ENCODE measurements at regions not wholly inside any gene's neighbourhood (a gene's known extent, or its start where the extent isn't known, plus 50 kb on each side); places are given as distances from the start of the nearest gene placed in this dataset.

- no peak for TF ChIP-seq CTCF (IDR thresholded peaks at IDR 0.05)
- no peak for TF ChIP-seq POLR2A (IDR thresholded peaks at IDR 0.05)
Observed at GRCh38 chr3:4077950-4078349, 225.2 kb upstream of the SETMAR start.

Data from testis (tissue), 2 donors.